NT2/D1 (cell line): ENCODE measurements at regions not wholly inside any gene's neighbourhood (a gene's known extent, or its start where the extent isn't known, plus 50 kb on each side); places are given as distances from the start of the nearest gene placed in this dataset.

Source experiments
- SUZ12 ChIP-seq: IDR thresholded peaks from 2 replicates; pipeline ENCODE4 v1.6.1; 2011; ENCODE audit not compliant: insufficient read length, insufficient read depth; ENCODE audit errors: extremely low read depth
- ZNF274 ChIP-seq: IDR thresholded peaks from 2 replicates; pipeline ENCODE4 v1.6.1; 2011; ENCODE audit warnings: mild to moderate bottlenecking, low read depth, low read length

GRCh38 chr15:62665449-62665848, 377.1 kb upstream of the TPM1 start:
- TF ChIP-seq ZNF274, result no peak
- no peak for TF ChIP-seq SUZ12
